WTC11 (cell line): ENCODE measurements at regions not wholly inside any gene's neighbourhood (a gene's known extent, or its start where the extent isn't known, plus 50 kb on each side); places are given as distances from the start of the nearest gene placed in this dataset.

Experiments used
- EMX1 ChIP-seq: fragments of 250-450 bp; sonication (Bioruptor Pico); IDR thresholded peaks from 2 replicates; pipeline ENCODE4 v1.8.0; 2021; ENCODE audit warnings: mild to moderate bottlenecking
- SP1 ChIP-seq: sonication (generic); formaldehyde crosslinking; conservative IDR thresholded peaks from 2 replicates; pipeline ENCODE4 v1.8.1; 2022; ENCODE audit warnings: missing genetic modification reagents

DNA sequence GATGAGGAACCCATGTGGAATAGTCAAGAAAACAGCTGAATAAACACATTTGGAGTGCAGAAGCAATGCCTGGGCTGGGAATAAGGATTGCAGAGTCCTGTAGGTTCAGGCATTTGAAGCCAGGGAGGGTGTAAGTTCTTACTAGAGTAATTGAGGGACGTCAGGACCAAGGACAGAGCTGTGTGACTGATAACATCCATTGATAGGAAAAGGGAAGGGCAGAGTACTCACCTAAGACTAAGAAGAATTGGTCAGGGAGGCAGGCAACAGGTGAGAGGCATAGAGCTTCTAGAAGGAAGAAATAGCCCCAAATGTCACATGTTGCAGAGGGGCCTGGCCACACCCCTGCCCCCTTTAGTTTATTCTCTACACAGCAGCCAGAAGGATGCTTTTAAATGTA, 79.8 kb upstream of the TMEM132E start:
- TF ChIP-seq EMX1 (CRISPR knock-in tag): no peak
- TF ChIP-seq SP1: no peak
